A549 (cell line): ENCODE measurements at regions not wholly inside any gene's neighbourhood (a gene's known extent, or its start where the extent isn't known, plus 50 kb on each side); places are given as distances from the start of the nearest gene placed in this dataset.

Experiments used
- BHLHE40 ChIP-seq: IDR thresholded peaks from 2 replicates; pipeline ENCODE4 v1.6.1; 2012; ENCODE audit warnings: low read depth, low read length, inconsistent platforms
- ESRRA ChIP-seq: fragments of 150-350 bp; IDR thresholded peaks from 2 replicates; pipeline ENCODE4 v1.6.1; 2014; ENCODE audit warnings: mild to moderate bottlenecking, low read length, borderline replicate concordance
- FOSB ChIP-seq: fragments of 250-450 bp; sonication (Bioruptor Pico); IDR thresholded peaks from 2 replicates; pipeline ENCODE4 v1.5.0; 2020; ENCODE audit warnings: mild to moderate bottlenecking, moderate library complexity
- MYC ChIP-seq: IDR thresholded peaks from 2 replicates; pipeline ENCODE4 v1.6.1; 2012; ENCODE audit warnings: mild to moderate bottlenecking, inconsistent platforms, low read length, improper control_type of control experiment, borderline replicate concordance
- NR3C1 ChIP-seq: fragments of >200 bp; sonication (Bioruptor Twin); formaldehyde crosslinking; IDR thresholded peaks from 3 replicates; pipeline ENCODE4 v1.6.1; 2017
- POLR2A ChIP-seq: IDR thresholded peaks from 2 replicates; pipeline ENCODE4 v1.6.1; 2012; ENCODE audit warnings: mild to moderate bottlenecking, low read length
- RNF2 ChIP-seq: fragments of 200-600 bp; sonication (generic); IDR thresholded peaks from 2 replicates; pipeline ENCODE4 v1.6.1; 2016; ENCODE audit warnings: low read depth, mild to moderate bottlenecking, antibody characterized with exemption, moderate library complexity, borderline replicate concordance
- TF ChIP-seq, protein P1 (sequence below): fragments of >200 bp; sonication (Bioruptor Twin); formaldehyde crosslinking; IDR thresholded peaks from 3 replicates; pipeline ENCODE4 v1.5.1; 2016
- TF ChIP-seq, protein P2 (sequence below): IDR thresholded peaks from 2 replicates; pipeline ENCODE4 v1.6.1; 2012
- TF ChIP-seq, protein P3 (sequence below): fragments of 200-600 bp; sonication (generic); IDR thresholded peaks from 2 replicates; pipeline ENCODE4 v1.6.1; 2016; ENCODE audit warnings: antibody characterized with exemption, mild to moderate bottlenecking, moderate library complexity
- TF ChIP-seq, protein P4 (sequence below): fragments of >200 bp; sonication (Bioruptor Twin); formaldehyde crosslinking; IDR thresholded peaks from 3 replicates; pipeline ENCODE4 v1.6.1; 2016

DNA sequence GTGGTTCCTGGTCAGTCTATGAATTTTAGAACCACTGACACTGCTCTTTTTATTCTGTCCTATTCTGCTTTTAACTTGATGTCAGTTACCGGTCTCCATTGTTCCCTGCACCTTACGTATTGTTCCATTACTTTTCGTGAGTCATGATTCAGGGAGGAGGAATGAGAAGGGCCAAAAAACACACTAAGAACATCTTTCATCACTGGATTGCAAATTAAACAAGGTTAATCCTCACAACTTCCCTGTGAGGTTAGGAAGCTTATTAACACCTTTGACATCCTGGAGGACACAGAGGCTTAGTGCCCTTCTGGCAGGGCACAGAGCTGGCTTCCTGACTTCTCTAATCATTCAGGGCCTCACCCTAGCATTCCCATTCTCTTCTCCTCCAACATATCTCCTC, 227.6 kb upstream of the SATB1 start:
- no peak for TF ChIP-seq MYC
- TF ChIP-seq, protein P1, sequence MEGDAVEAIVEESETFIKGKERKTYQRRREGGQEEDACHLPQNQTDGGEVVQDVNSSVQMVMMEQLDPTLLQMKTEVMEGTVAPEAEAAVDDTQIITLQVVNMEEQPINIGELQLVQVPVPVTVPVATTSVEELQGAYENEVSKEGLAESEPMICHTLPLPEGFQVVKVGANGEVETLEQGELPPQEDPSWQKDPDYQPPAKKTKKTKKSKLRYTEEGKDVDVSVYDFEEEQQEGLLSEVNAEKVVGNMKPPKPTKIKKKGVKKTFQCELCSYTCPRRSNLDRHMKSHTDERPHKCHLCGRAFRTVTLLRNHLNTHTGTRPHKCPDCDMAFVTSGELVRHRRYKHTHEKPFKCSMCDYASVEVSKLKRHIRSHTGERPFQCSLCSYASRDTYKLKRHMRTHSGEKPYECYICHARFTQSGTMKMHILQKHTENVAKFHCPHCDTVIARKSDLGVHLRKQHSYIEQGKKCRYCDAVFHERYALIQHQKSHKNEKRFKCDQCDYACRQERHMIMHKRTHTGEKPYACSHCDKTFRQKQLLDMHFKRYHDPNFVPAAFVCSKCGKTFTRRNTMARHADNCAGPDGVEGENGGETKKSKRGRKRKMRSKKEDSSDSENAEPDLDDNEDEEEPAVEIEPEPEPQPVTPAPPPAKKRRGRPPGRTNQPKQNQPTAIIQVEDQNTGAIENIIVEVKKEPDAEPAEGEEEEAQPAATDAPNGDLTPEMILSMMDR: no peak
- TF ChIP-seq, protein P2, sequence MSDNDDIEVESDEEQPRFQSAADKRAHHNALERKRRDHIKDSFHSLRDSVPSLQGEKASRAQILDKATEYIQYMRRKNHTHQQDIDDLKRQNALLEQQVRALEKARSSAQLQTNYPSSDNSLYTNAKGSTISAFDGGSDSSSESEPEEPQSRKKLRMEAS: no peak
- no peak for TF ChIP-seq RNF2
- no peak for TF ChIP-seq FOSB (CRISPR knock-in tag)
- TF ChIP-seq NR3C1: no peak
- no peak for TF ChIP-seq ESRRA
- TF ChIP-seq, protein P3, sequence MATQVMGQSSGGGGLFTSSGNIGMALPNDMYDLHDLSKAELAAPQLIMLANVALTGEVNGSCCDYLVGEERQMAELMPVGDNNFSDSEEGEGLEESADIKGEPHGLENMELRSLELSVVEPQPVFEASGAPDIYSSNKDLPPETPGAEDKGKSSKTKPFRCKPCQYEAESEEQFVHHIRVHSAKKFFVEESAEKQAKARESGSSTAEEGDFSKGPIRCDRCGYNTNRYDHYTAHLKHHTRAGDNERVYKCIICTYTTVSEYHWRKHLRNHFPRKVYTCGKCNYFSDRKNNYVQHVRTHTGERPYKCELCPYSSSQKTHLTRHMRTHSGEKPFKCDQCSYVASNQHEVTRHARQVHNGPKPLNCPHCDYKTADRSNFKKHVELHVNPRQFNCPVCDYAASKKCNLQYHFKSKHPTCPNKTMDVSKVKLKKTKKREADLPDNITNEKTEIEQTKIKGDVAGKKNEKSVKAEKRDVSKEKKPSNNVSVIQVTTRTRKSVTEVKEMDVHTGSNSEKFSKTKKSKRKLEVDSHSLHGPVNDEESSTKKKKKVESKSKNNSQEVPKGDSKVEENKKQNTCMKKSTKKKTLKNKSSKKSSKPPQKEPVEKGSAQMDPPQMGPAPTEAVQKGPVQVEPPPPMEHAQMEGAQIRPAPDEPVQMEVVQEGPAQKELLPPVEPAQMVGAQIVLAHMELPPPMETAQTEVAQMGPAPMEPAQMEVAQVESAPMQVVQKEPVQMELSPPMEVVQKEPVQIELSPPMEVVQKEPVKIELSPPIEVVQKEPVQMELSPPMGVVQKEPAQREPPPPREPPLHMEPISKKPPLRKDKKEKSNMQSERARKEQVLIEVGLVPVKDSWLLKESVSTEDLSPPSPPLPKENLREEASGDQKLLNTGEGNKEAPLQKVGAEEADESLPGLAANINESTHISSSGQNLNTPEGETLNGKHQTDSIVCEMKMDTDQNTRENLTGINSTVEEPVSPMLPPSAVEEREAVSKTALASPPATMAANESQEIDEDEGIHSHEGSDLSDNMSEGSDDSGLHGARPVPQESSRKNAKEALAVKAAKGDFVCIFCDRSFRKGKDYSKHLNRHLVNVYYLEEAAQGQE: no peak
- TF ChIP-seq, protein P4, sequence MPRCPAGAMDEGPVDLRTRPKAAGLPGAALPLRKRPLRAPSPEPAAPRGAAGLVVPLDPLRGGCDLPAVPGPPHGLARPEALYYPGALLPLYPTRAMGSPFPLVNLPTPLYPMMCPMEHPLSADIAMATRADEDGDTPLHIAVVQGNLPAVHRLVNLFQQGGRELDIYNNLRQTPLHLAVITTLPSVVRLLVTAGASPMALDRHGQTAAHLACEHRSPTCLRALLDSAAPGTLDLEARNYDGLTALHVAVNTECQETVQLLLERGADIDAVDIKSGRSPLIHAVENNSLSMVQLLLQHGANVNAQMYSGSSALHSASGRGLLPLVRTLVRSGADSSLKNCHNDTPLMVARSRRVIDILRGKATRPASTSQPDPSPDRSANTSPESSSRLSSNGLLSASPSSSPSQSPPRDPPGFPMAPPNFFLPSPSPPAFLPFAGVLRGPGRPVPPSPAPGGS: no peak
- TF ChIP-seq POLR2A: no peak
- TF ChIP-seq BHLHE40: no peak
